ENCODE measurements at regions not wholly inside any gene's neighbourhood (a gene's known extent, or its start where the extent isn't known, plus 50 kb on each side); places are given as distances from the start of the nearest gene placed in this dataset.

DNA sequence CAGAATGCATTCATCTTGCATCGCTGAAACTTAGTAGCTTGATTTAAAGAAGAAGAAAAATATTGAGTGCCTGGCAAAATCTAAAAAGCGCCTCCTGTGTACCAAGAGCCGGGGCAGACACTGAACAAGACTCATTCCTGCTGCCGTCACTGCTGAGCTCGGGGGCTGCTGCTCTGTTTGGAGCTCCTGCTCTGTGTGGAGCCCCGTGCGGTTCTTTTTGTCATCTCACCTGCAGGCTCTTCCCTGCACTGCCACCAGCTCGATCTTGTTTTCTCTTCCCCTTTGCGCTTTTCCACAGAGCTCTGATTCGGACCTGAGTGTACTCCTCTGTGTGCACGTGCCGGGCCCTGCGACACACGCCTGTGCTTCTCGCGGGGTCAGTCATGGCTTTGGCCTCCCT lies 462.1 kb upstream of the DPP6 start:
- POLR2A ChIA-PET, result no interaction called here
- DNase-seq (no peak), ATAC-seq (no peak)
- Mint-ChIP-seq H3K4me3 (no peak overlapping the region), H3K36me3 (ENCODE audit: low read depth) (no peaks in the 10 kb centered on the region), H3K4me1 (ENCODE audit: low read depth) (no peaks in the 10 kb centered on the region), H3K9me3 (peaks cover 4% of the 10 kb centered on the region), H3K27me3 (no peaks in the 10 kb centered on the region), H3K27ac (no peak overlapping the region)
- intact Hi-C loops (cut with micrococcal nuclease), result no loop called here
- CTCF ChIA-PET, result no interaction called here
- TF ChIP-seq, protein P1, sequence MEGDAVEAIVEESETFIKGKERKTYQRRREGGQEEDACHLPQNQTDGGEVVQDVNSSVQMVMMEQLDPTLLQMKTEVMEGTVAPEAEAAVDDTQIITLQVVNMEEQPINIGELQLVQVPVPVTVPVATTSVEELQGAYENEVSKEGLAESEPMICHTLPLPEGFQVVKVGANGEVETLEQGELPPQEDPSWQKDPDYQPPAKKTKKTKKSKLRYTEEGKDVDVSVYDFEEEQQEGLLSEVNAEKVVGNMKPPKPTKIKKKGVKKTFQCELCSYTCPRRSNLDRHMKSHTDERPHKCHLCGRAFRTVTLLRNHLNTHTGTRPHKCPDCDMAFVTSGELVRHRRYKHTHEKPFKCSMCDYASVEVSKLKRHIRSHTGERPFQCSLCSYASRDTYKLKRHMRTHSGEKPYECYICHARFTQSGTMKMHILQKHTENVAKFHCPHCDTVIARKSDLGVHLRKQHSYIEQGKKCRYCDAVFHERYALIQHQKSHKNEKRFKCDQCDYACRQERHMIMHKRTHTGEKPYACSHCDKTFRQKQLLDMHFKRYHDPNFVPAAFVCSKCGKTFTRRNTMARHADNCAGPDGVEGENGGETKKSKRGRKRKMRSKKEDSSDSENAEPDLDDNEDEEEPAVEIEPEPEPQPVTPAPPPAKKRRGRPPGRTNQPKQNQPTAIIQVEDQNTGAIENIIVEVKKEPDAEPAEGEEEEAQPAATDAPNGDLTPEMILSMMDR (IDR thresholded peaks at IDR 0.05), result no peak

DNA sequence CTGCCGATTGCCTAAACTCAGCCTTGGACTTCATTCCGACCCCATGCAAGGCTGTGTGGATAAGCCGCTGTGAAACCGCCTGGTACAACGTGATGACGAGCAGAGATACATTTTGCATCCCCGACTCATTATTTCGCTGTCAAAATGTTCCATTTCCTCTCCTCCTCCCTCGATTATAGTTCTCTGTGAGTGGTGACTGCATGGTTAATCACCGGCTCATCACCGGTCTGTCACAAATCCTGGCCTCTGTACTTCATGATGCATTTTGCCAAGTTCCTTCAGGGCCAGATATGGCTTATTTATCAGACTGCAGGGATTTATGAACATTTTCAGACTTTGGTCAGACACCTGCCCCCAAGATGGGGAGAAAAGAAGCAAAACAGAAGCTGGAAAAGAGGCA lies 461.6 kb upstream of the DPP6 start:
- Mint-ChIP-seq H3K27me3 (no peaks in the 10 kb centered on the region), H3K4me1 (ENCODE audit: low read depth) (no peaks in the 10 kb centered on the region), H3K9me3 (peaks cover 4% of the 10 kb centered on the region), H3K27ac (no peak overlapping the region), H3K36me3 (ENCODE audit: low read depth) (no peaks in the 10 kb centered on the region), H3K4me3 (no peak overlapping the region)
- DNase-seq, result no peak
- ChIA-PET CTCF (no interaction called here), POLR2A (no interaction called here)
- intact Hi-C loops (cut with micrococcal nuclease), result no loop called here
- ATAC-seq, result no peak
- TF ChIP-seq, protein P1 (IDR thresholded peaks at IDR 0.05), result no peak

DNA sequence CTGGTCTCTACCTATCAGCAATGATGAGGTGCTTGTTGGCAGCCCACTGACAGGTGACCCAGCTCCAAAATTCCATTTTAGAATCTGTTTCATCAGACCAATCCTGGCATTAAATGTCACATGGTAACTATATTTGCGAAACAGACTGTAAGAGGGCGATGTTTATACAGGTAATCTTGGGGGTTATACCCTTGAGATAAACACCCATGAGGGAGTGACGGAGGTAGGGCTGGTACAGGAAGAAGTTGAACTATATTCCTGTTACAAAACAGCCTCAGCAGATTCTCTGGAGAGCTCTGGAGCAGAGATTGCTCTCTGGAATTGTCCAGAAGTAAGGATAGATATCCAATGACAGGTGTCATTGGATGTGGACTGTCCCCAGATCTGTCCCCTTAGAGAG lies 444.8 kb upstream of the DPP6 start:
- Mint-ChIP-seq H3K9me3 (peaks cover 3% of the 10 kb centered on the region), H3K4me1 (ENCODE audit: low read depth) (no peaks in the 10 kb centered on the region), H3K4me3 (no peak overlapping the region), H3K36me3 (ENCODE audit: low read depth) (no peaks in the 10 kb centered on the region), H3K27me3 (no peaks in the 10 kb centered on the region), H3K27ac (no peak overlapping the region)
- ChIA-PET POLR2A (interaction anchor here (0.8 kb wide), 1 partner anchor 21 kb away, joined by 3 read pairs; no protein-coding TSS in a partner anchor), CTCF (no interaction called here)
- TF ChIP-seq, protein P1 (IDR thresholded peaks at IDR 0.05), result no peak
- DNase-seq (no peak), ATAC-seq (no peak)
- intact Hi-C loops (cut with micrococcal nuclease), result no loop called here

DNA sequence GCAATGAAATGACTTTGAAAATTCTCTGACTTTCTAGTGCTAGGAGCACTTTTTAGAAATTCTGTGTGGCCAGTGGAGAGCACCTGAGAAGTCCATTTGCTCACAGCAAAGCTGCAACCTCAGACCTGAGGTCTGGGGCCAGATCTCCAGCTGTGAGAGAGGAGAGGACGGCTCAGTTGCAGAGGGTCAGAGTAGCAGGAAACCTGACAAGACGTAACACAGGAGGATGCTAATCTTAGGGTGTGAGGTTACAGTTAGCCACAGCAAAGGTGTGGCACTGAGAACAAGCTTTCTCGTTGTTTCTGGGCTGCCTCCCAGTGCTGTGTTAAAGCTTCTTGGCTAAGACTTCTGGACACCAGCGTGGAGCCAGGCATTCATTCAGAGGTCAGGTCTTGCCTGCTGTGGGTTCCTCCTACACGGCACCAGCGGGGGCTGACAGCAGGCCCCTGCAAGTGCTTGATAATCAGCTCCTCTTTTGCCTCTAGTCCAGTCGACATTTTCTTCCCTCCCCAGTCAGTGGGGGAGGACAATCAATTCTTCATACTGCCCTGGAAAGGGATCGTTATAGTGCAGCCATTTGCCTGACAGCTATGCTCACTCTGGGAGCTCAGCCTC lies 435.4 kb upstream of the DPP6 start:
- CTCF ChIA-PET, result no interaction called here
- Mint-ChIP-seq H3K27me3 (no peaks in the 10 kb centered on the region), H3K9me3 (peaks cover 3% of the 10 kb centered on the region), H3K36me3 (ENCODE audit: low read depth) (no peaks in the 10 kb centered on the region), H3K4me3 (no peak overlapping the region), H3K27ac (no peak overlapping the region), H3K4me1 (ENCODE audit: low read depth) (no peaks in the 10 kb centered on the region)
- TF ChIP-seq, protein P1 (IDR thresholded peaks at IDR 0.05), result no peak
- POLR2A ChIA-PET, result no interaction called here
- ATAC-seq (no peak), DNase-seq (no peak)
- intact Hi-C loops (cut with micrococcal nuclease), result no loop called here

DNA sequence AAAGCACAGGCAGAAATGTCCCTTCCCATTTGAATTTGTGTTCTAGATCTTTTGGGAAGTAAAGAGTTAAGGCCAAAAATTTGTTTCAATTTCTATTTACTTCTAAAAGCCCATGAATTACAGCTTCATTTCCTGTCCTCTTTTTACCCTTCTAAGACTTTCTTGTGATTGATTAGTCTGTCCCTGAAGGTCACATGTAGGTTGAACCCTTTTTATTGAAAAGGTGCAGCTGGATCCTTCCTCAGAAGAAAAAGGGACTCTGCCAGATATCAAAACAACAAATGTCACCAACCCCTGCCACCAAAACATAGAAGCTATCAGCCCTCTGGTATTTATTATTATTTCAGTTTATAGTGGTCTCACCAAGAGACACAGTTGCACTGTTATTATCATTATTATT lies 424.9 kb upstream of the DPP6 start:
- DNase-seq (no peak), ATAC-seq (no peak)
- Mint-ChIP-seq H3K4me3 (no peak overlapping the region), H3K9me3 (peaks cover 6% of the 10 kb centered on the region), H3K4me1 (ENCODE audit: low read depth) (no peaks in the 10 kb centered on the region), H3K27ac (no peak overlapping the region), H3K27me3 (no peaks in the 10 kb centered on the region), H3K36me3 (ENCODE audit: low read depth) (no peaks in the 10 kb centered on the region)
- intact Hi-C loops (cut with micrococcal nuclease), result no loop called here
- ChIA-PET POLR2A (interaction anchor here (0.7 kb wide), 1 partner anchor 12 kb away, joined by 3 read pairs; no protein-coding TSS in a partner anchor), CTCF (no interaction called here)
- TF ChIP-seq, protein P1 (IDR thresholded peaks at IDR 0.05), result no peak

All from activated CD8-positive, alpha-beta T cell treated with anti-CD3 and anti-CD28 coated beads for 36 hours (primary cell).